ENCODE measurements at regions not wholly inside any gene's neighbourhood (a gene's known extent, or its start where the extent isn't known, plus 50 kb on each side); places are given as distances from the start of the nearest gene placed in this dataset.

- WGBS (ENCODE audit: insufficient coverage, insufficient replicate concordance, low lambda C conversion rate, missing lambda C conversion rate): 21% methylated on average over 3 of the region's 3 CpGs
These were observed 121.1 kb upstream of the PKN2 start for GRCh38 chr1:88562991-88563390.

More at GRCh38 chr1:88562991-88563390, 121.1 kb upstream of the PKN2 start:
- H3K27me3 ChIP-seq (replicated peaks in 1 of 2; ENCODE audit: control insufficient read depth in 2 of 2, insufficient read depth in 2 of 2, low read length in 1 of 2): peaks cover 0 to 1% of the 10 kb centered on the region in 2 experiments; a peak in 3 of 4 replicates
- H3K79me2 ChIP-seq (ENCODE audit: control insufficient read depth, insufficient read depth, low read length): no peaks in the 10 kb centered on the region
- ChIA-PET CTCF (interaction anchor here (0.8 kb wide), 1 partner anchor 21 kb away, joined by 3 read pairs; no protein-coding TSS in a partner anchor), SMC1A (ENCODE audit: uncharacterized antibody, unreplicated experiment) (interaction anchor here (0.8 kb wide), 1 partner anchor 16 kb away, joined by 3 read pairs; no protein-coding TSS in a partner anchor), POLR2A (no interaction called here), RAD21 (ENCODE audit: unreplicated experiment) (no interaction called here)
- TF ChIP-seq, protein P1, sequence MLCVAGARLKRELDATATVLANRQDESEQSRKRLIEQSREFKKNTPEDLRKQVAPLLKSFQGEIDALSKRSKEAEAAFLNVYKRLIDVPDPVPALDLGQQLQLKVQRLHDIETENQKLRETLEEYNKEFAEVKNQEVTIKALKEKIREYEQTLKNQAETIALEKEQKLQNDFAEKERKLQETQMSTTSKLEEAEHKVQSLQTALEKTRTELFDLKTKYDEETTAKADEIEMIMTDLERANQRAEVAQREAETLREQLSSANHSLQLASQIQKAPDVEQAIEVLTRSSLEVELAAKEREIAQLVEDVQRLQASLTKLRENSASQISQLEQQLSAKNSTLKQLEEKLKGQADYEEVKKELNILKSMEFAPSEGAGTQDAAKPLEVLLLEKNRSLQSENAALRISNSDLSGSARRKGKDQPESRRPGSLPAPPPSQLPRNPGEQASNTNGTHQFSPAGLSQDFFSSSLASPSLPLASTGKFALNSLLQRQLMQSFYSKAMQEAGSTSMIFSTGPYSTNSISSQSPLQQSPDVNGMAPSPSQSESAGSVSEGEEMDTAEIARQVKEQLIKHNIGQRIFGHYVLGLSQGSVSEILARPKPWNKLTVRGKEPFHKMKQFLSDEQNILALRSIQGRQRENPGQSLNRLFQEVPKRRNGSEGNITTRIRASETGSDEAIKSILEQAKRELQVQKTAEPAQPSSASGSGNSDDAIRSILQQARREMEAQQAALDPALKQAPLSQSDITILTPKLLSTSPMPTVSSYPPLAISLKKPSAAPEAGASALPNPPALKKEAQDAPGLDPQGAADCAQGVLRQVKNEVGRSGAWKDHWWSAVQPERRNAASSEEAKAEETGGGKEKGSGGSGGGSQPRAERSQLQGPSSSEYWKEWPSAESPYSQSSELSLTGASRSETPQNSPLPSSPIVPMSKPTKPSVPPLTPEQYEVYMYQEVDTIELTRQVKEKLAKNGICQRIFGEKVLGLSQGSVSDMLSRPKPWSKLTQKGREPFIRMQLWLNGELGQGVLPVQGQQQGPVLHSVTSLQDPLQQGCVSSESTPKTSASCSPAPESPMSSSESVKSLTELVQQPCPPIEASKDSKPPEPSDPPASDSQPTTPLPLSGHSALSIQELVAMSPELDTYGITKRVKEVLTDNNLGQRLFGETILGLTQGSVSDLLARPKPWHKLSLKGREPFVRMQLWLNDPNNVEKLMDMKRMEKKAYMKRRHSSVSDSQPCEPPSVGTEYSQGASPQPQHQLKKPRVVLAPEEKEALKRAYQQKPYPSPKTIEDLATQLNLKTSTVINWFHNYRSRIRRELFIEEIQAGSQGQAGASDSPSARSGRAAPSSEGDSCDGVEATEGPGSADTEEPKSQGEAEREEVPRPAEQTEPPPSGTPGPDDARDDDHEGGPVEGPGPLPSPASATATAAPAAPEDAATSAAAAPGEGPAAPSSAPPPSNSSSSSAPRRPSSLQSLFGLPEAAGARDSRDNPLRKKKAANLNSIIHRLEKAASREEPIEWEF (IDR thresholded peaks at IDR 0.05; ENCODE audit: insufficient replicate concordance, low read depth, low read length): no peak
- no peak for TF ChIP-seq CREM (IDR thresholded peaks at IDR 0.05; ENCODE audit: low read depth)
- TF ChIP-seq NFXL1 (IDR thresholded peaks at IDR 0.05; ENCODE audit: borderline replicate concordance): no peak
- no peak for TF ChIP-seq SPI1 (IDR thresholded peaks at IDR 0.05; ENCODE audit: borderline replicate concordance, insufficient read depth, low read depth, low read length)
- TF ChIP-seq POLR2A (IDR thresholded peaks at IDR 0.05; ENCODE audit: low read depth, low read length): no peak
- no peak for TF ChIP-seq MTA3 (IDR thresholded peaks at IDR 0.05; ENCODE audit: borderline replicate concordance, low read length)
- TF ChIP-seq E2F8 (IDR thresholded peaks at IDR 0.05; ENCODE audit: low read depth, partially characterized antibody): no peak
- no peak for TF ChIP-seq SREBF2 (IDR thresholded peaks at IDR 0.05; ENCODE audit: low read length)
- no peak for TF ChIP-seq NR2F1 (conservative IDR thresholded peaks at IDR 0.05)
- TF ChIP-seq ESRRA (IDR thresholded peaks at IDR 0.05; ENCODE audit: low read length): no peak
- no peak overlapping the region for H3K9ac ChIP-seq (ENCODE audit: control insufficient read depth, insufficient read depth, low read length)
- H3K4me1 ChIP-seq (ENCODE audit: control insufficient read depth, insufficient read depth, low read length): no peaks in the 10 kb centered on the region
- H3K4me3 ChIP-seq: no peak overlapping the region
- H2AFZ ChIP-seq (ENCODE audit: control insufficient read depth, low read depth, low read length): no peak overlapping the region
- intact Hi-C loops (cut with micrococcal nuclease; ENCODE audit: unreplicated experiment): loop anchor here (10.0 kb wide), 1 partner anchor 298 kb away; no protein-coding TSS in a partner anchor
- no peak overlapping the region for H3K4me2 ChIP-seq (ENCODE audit: control insufficient read depth, insufficient read depth)
- ATAC-seq: no peak
- no peak overlapping the region for H3K27ac ChIP-seq (ENCODE audit: control insufficient read depth, insufficient read depth)
- BruUV-seq (replicated peaks): no TSS peak
- FAIRE-seq: no peak
- H3K36me3 ChIP-seq (ENCODE audit: control insufficient read depth in 2 of 2, insufficient read depth in 2 of 2, low read length in 1 of 2): no peaks in the 10 kb centered on the region
- H4K20me1 ChIP-seq (ENCODE audit: control insufficient read depth, insufficient read depth): no peaks in the 10 kb centered on the region
- in situ Hi-C loops (cut with MboI): no loop called here
- no peak for DNase-seq (ENCODE audit: low read depth, low spot score)
- H3K9me3 ChIP-seq (replicated peaks; ENCODE audit: control insufficient read depth, insufficient read depth, low read length): no peaks in the 10 kb centered on the region

Data from GM12878 (cell line).